Choroid plexus epithelial cell (primary cell): ENCODE measurements at regions not wholly inside any gene's neighbourhood (a gene's known extent, or its start where the extent isn't known, plus 50 kb on each side); places are given as distances from the start of the nearest gene placed in this dataset.
A peak's percentile ranks its signal among the peaks of the same experiment; 100 is the strongest.

Source experiments
- DNase-seq: peaks from one replicate; pipeline ENCODE4 v3.0.0-alpha.2; 2010; ENCODE audit warnings: low read depth
- H3K4me3 ChIP-seq: 2 replicates; pipeline ENCODE4 v1.5.1; 2011; ENCODE audit warnings: low read depth, mild to moderate bottlenecking, control low read depth, low read length, moderate library complexity
- TF ChIP-seq, protein P1 (sequence below): conservative IDR thresholded peaks from 2 replicates; pipeline ENCODE4 v1.5.1; 2011; ENCODE audit warnings: low read depth, mild to moderate bottlenecking, control low read depth, inconsistent platforms, low read length, moderate library complexity

DNA sequence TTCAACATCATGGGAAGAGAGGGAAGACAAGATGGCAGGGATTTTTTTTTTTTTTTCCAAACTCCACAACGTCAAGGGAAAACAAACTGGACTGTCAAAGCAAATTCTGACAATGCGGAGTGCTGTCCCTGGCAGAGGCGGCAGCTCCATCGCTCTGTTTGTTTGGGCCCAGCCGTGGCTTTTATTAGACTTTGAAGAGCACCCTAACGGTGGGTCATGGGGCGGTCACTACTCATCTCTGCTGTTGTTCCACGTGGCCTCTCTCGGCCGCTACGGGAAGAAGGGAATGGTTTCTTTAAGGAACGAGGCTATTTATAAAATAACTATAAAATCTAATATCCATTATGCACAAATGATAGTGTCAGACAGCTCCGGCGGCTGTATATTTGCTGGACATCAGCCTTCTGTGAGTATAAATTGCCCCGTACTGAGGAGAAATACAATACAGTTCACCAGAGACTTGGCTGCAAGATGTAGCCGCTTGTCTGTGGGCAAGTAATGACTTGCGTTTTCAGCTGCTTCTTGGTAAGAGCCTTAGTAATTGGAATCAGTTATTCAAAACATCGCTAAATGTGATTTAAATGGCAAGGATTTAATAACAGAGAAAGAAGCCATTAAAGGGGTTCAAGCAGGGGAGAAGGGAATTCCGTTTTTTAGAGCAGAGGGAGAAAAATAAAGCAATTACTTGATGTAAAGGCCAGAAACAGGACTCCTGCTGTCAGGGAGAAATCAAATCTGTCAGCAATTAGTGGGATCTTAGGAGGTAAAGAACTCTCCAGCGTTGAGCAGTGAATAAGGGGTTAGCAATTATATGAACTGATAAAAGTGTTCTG lies 61.7 kb upstream of the RAB11FIP2 start:
- peak overlapping the region; percentile 43 for H3K4me3 ChIP-seq
- DNase-seq, result peak; percentile 65
- TF ChIP-seq, protein P1, sequence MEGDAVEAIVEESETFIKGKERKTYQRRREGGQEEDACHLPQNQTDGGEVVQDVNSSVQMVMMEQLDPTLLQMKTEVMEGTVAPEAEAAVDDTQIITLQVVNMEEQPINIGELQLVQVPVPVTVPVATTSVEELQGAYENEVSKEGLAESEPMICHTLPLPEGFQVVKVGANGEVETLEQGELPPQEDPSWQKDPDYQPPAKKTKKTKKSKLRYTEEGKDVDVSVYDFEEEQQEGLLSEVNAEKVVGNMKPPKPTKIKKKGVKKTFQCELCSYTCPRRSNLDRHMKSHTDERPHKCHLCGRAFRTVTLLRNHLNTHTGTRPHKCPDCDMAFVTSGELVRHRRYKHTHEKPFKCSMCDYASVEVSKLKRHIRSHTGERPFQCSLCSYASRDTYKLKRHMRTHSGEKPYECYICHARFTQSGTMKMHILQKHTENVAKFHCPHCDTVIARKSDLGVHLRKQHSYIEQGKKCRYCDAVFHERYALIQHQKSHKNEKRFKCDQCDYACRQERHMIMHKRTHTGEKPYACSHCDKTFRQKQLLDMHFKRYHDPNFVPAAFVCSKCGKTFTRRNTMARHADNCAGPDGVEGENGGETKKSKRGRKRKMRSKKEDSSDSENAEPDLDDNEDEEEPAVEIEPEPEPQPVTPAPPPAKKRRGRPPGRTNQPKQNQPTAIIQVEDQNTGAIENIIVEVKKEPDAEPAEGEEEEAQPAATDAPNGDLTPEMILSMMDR, result no peak

DNA sequence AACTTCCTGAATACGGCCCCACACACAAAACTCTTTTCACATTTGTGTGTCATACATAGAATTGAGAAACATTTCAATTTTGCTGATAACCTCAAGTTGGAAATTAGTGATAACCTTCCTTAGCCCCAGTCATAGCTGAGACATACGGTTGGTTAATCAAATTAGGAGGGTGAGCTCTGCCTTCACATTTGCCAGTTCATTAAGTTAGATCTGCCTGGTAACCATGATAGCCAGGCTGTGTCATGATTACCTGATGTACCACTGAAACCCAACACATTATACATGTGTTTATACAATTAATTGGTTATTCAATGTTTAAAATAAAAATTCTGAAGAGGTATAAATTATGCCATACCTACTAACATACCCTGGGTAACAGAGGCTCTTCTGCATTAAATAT lies 60.8 kb upstream of the RAB11FIP2 start:
- no peak overlapping the region for H3K4me3 ChIP-seq
- DNase-seq, result no peak
- TF ChIP-seq, protein P1, result no peak

DNA sequence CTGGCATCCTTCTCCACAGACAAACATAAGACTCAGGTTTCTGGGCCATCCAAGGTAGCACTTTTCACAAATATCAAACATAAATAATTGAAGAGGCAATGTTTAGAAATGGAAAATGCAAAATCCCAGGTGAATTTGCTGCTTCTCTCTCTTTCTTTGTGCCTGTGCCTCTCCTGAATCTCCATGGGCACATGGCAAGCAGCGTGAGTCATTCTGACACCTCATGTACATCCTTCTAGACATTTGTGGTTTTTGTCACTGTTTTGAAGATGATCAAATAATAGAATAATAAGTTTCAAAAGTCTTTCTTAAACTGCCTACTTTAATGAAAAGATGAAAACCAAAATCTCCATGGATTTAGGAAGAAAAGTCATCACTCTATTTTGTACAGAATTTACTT lies 60.3 kb upstream of the RAB11FIP2 start:
- no peak overlapping the region for H3K4me3 ChIP-seq
- no peak for DNase-seq

DNA sequence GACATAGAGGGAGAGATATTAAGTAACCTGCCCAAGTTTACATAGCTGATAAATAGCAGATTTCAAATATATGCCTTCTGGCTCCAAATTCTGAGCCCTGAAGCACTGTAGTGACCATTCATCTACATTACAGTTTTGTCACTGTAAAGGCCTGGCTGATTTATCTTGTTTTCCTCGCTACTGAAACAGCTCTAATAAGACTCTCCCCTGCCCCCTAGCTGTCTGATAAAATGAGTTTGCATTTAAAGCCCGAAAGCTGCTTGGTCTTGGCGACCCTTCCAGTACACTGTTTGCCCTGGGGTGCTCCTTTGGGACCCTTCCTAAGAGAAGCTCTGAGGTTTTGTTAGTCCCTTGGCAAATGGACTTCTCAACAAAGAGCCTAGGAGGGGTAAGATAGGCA lies 59.7 kb upstream of the RAB11FIP2 start:
- TF ChIP-seq, protein P1, result peak; percentile 75
- no peak overlapping the region for H3K4me3 ChIP-seq
- peak; percentile 75 for DNase-seq

More for the DNA sequence above, 60.3 kb upstream of the RAB11FIP2 start:
- TF ChIP-seq, protein P1, result no peak

DNA sequence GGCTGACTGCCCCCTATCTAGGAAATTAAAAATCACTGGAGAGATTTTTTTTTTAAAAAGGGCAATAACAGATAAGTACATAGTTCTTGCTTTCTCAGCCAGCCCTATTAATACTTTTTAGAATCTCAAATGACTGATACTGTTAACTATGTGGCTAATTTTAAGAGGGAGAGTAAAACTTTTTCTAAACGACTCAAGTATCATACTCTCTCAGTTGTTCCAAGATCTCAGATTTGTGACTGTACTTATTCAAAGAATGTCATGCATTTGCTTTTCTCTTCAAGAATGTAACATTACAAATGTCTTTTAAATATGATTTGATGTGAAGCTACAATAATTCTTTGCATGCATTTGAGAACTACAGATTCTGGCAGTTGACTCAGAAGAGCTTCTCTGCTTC lies 55.4 kb upstream of the RAB11FIP2 start:
- no peak overlapping the region for H3K4me3 ChIP-seq
- TF ChIP-seq, protein P1, result no peak
- peak; percentile 2 for DNase-seq

DNA sequence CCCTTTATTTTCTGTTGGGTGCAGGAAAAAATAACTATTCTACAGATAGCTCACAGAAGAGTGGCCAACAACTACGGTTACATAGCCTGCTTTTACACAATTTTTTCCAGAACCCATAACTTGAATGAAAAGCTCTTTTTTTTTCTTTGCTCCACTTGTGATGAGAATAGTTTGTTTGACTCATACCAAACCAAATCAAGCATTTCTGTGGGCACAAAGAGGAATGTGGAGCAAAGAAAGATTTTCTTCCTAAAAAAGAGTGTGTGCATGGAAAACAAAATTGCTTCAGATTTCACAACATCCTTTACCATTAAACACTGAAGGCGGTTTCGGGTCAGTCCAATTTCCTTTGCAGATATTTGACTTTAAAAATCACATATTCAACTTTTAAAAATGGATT lies 54.8 kb upstream of the RAB11FIP2 start:
- peak; percentile 13 for DNase-seq
- TF ChIP-seq, protein P1, result no peak
- H3K4me3 ChIP-seq, result no peak overlapping the region
